ENCODE measurements at regions not wholly inside any gene's neighbourhood (a gene's known extent, or its start where the extent isn't known, plus 50 kb on each side); places are given as distances from the start of the nearest gene placed in this dataset.

GRCh38 chr15:35907511-35907910 lies 361.5 kb upstream of the DPH6 start:
- H3K27ac ChIP-seq = no peak overlapping the region
- DNase-seq (ENCODE audit: low read depth in 1 of 2, low spot score in 1 of 2) (no peak), ATAC-seq (no peak), FAIRE-seq (no peak)
- ChIA-PET POLR2A (no interaction called here), CTCF (no interaction called here)
- TF ChIP-seq TFCP2L1 (CRISPR knock-in tag; IDR thresholded peaks at IDR 0.05) (no peak), HOXB5 (CRISPR knock-in tag; IDR thresholded peaks at IDR 0.05) (no peak), USF2 (IDR thresholded peaks at IDR 0.05) (no peak), KDM5A (IDR thresholded peaks at IDR 0.05) (no peak), NR3C1 (IDR thresholded peaks at IDR 0.05) (no peak), FOXS1 (CRISPR knock-in tag; IDR thresholded peaks at IDR 0.05) (no peak), EP300 (IDR thresholded peaks at IDR 0.05) (no peak), NPAS2 (CRISPR knock-in tag; IDR thresholded peaks at IDR 0.05; ENCODE audit: borderline replicate concordance) (no peak), RARB (CRISPR knock-in tag; IDR thresholded peaks at IDR 0.05) (no peak), HOXB13 (CRISPR knock-in tag; IDR thresholded peaks at IDR 0.05; ENCODE audit: low read depth) (no peak), CBX2 (IDR thresholded peaks at IDR 0.05; ENCODE audit: borderline replicate concordance, low read depth) (no peak), POLR2AphosphoS2 (conservative IDR thresholded peaks at IDR 0.05; ENCODE audit: low read length) (no peak), FOSB (CRISPR knock-in tag; IDR thresholded peaks at IDR 0.05) (no peak), HES2 (IDR thresholded peaks at IDR 0.05) (no peak)
- TF ChIP-seq, protein P1, sequence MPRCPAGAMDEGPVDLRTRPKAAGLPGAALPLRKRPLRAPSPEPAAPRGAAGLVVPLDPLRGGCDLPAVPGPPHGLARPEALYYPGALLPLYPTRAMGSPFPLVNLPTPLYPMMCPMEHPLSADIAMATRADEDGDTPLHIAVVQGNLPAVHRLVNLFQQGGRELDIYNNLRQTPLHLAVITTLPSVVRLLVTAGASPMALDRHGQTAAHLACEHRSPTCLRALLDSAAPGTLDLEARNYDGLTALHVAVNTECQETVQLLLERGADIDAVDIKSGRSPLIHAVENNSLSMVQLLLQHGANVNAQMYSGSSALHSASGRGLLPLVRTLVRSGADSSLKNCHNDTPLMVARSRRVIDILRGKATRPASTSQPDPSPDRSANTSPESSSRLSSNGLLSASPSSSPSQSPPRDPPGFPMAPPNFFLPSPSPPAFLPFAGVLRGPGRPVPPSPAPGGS (IDR thresholded peaks at IDR 0.05) = no peak
- TF ChIP-seq, protein P2, sequence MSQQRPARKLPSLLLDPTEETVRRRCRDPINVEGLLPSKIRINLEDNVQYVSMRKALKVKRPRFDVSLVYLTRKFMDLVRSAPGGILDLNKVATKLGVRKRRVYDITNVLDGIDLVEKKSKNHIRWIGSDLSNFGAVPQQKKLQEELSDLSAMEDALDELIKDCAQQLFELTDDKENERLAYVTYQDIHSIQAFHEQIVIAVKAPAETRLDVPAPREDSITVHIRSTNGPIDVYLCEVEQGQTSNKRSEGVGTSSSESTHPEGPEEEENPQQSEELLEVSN (IDR thresholded peaks at IDR 0.05; ENCODE audit: borderline replicate concordance, low read depth) = no peak
- no peaks in the 10 kb centered on the region for H3K9me3 ChIP-seq
- H3K4me1 ChIP-seq = no peaks in the 10 kb centered on the region
- WGBS (ENCODE audit: missing lambda C conversion rate) = 50% methylated on average over 3 of the region's 3 CpGs
- H3K4me3 ChIP-seq = no peak overlapping the region
- H3K4me2 ChIP-seq = no peak overlapping the region

- Histone ChIP-seq H3K27ac (no peak overlapping the region), H3K4me1 (no peaks in the 10 kb centered on the region), H3K9me3 (no peaks in the 10 kb centered on the region), H3K4me3 (no peak overlapping the region), H3K4me2 (no peak overlapping the region)
- ATAC-seq (no peak), DNase-seq (ENCODE audit: low read depth in 1 of 2, low spot score in 1 of 2) (no peak), FAIRE-seq (no peak)
- 49% methylated on average over 3 of the region's 3 CpGs for WGBS (ENCODE audit: missing lambda C conversion rate)
- no peak for TF ChIP-seq JUNB (IDR thresholded peaks at IDR 0.05)
- ChIA-PET POLR2A (no interaction called here), CTCF (no interaction called here)
These were observed 363.4 kb upstream of the DPH6 start for GRCh38 chr15:35909414-35909813.

DNA sequence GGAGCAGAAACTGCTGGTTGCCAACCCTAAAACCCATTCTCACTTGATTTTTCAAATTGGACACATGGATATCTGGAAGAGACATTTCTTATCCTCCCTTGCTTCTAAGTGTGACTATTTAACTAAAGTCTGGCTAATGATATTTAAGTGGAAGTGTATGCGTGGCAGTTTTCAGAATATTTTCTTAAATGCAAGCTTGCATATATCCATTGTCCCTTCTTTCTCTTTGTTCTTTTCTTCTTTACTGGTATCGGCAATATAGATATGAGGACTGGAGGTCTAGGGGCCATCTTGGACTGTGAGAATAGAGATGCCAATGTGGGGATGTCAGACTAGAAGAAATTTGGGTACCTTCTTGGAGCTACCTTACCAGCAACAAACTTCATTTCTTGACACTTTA lies 364.3 kb upstream of the DPH6 start:
- no peak overlapping the region for H3K4me2 ChIP-seq
- ATAC-seq (no peak), DNase-seq (ENCODE audit: low read depth in 1 of 2, low spot score in 1 of 2) (no peak), FAIRE-seq (no peak)
- H3K4me1 ChIP-seq = no peaks in the 10 kb centered on the region
- H3K4me3 ChIP-seq = no peak overlapping the region
- H3K27ac ChIP-seq = no peak overlapping the region
- POLR2A ChIA-PET = no interaction called here
- CTCF ChIA-PET = interaction anchor here (1.2 kb wide), 1 partner anchor 159 kb away, joined by 4 read pairs; no protein-coding TSS in a partner anchor
- H3K9me3 ChIP-seq = no peaks in the 10 kb centered on the region
- 76% methylated on average over 2 of the region's 2 CpGs for WGBS (ENCODE audit: missing lambda C conversion rate)
- TF ChIP-seq MAFK (IDR thresholded peaks at IDR 0.05; ENCODE audit: partially characterized antibody) (peak; percentile 51), BHLHE40 (IDR thresholded peaks at IDR 0.05; ENCODE audit: low read depth, low read length) (no peak)
